AG04450 (cell line): ENCODE measurements at regions not wholly inside any gene's neighbourhood (a gene's known extent, or its start where the extent isn't known, plus 50 kb on each side); places are given as distances from the start of the nearest gene placed in this dataset.
"Not testable (repeated sequence)": the region's sequence is repeated elsewhere in the genome, so short reads cannot be mapped to it uniquely, and the experiment has no call there.

Experiments used
- CTCF ChIA-PET: fragments of 300-600, 350-600 bp; formaldehyde crosslinking; extraction: SDS; loops from one replicate; lab custom pipeline; 2022; ENCODE audit warnings: antibody characterized with exemption, inconsistent platforms; lab: Charles Lee
- POLR2A ChIA-PET: fragments of 350-600 bp; formaldehyde crosslinking; extraction: SDS; loops from one replicate; lab custom pipeline; 2021; ENCODE audit warnings: antibody characterized with exemption, inconsistent platforms; lab: Yijun Ruan, JAX
- DNase-seq: peaks from one replicate; pipeline ENCODE4 v3.0.0-alpha.2; 2011; ENCODE audit warnings: low read depth, low spot score
- H3K27ac ChIP-seq: one replicate; pipeline ENCODE4 v1.5.1; 2012; ENCODE audit warnings: low read depth, low read length, control low read depth
- H3K27me3 ChIP-seq: one replicate; pipeline ENCODE4 v1.6.0; 2012; ENCODE audit warnings: low read length; ENCODE audit not compliant: control insufficient read depth, insufficient read depth
- H3K4me3 ChIP-seq: 2 replicates; pipeline ENCODE4 v1.5.1; 2011; ENCODE audit warnings: mild to moderate bottlenecking, low read depth, low read length, control low read depth
- H3K9me3 ChIP-seq: 2 replicates; pipeline ENCODE4 v1.5.1; 2012; ENCODE audit warnings: low read length; ENCODE audit not compliant: control insufficient read depth, insufficient read depth
- CTCF ChIP-seq: IDR thresholded peaks from 2 replicates; pipeline ENCODE4 v1.5.1; 2011; ENCODE audit warnings: low read depth, low read length, control low read depth, inconsistent platforms

GRCh38 chr4:10388146-10388545, 69.1 kb downstream of the ZNF518B start:
- H3K27ac ChIP-seq, POLR2A ChIA-PET, CTCF ChIA-PET, H3K9me3 ChIP-seq, H3K4me3 ChIP-seq, DNase-seq, H3K27me3 ChIP-seq: not testable (repeated sequence)

DNA sequence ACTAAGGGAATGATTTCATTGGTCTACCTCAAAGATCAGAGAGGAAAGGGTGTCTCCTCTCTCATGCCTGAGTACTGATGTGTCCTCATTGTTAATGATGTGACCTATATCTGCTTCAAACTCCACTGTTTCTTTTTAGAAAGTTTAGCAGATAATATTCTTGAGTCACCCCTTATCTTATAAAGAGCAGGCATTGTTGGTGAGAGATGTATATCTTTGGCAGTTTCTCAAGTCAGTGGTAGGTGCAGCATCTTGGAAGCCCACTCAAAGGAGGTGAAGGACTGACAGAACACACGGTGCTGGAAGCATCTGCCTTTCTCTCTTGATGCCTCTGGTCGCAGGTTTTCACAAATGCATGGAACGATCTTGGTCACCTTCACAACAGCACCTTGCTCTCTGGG, 71.2 kb downstream of the ZNF518B start:
- TF ChIP-seq CTCF, result no peak
- Histone ChIP-seq H3K4me3 (no peak overlapping the region), H3K9me3 (no peaks in the 10 kb centered on the region), H3K27ac (no peak overlapping the region), H3K27me3 (no peaks in the 10 kb centered on the region)
- POLR2A ChIA-PET, result no interaction called here
- no peak for DNase-seq
- CTCF ChIA-PET, result no interaction called here

- no peak for DNase-seq
- H3K27ac ChIP-seq, result no peak overlapping the region
- H3K9me3 ChIP-seq, result no peaks in the 10 kb centered on the region
- no peaks in the 10 kb centered on the region for H3K27me3 ChIP-seq
- TF ChIP-seq CTCF, result no peak
- ChIA-PET CTCF (no interaction called here), POLR2A (no interaction called here)
- H3K4me3 ChIP-seq, result no peak overlapping the region
Observed at GRCh38 chr4:10384974-10385373, 72.3 kb downstream of the ZNF518B start.

GRCh38 chr4:10383417-10383816, 73.8 kb downstream of the ZNF518B start:
- POLR2A ChIA-PET, result no interaction called here
- Histone ChIP-seq H3K27ac (no peak overlapping the region), H3K4me3 (no peak overlapping the region), H3K27me3 (no peaks in the 10 kb centered on the region), H3K9me3 (no peaks in the 10 kb centered on the region)
- TF ChIP-seq CTCF, result no peak
- DNase-seq, result no peak
- CTCF ChIA-PET, result no interaction called here

DNA sequence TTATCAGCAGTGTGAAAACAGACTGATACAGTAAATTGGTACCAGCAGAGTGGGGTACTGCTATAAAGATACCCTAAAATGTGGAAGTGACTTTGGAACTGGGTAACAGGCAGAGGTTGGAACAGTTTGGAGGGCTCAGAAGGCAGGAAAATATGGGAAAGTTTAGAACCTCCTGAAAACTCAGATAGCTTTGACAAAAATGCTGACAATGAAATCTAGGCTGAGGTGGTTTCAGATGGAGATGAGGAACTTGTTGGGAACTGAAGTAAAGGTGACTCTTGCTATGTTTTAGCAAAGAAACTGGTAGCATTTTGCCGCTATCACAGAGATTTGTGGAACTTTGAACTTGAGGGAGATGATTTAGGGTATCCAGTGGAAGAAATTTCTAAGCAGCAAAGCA, 75.1 kb downstream of the ZNF518B start:
- H3K4me3 ChIP-seq, DNase-seq, H3K27ac ChIP-seq, POLR2A ChIA-PET, CTCF ChIA-PET, H3K9me3 ChIP-seq, H3K27me3 ChIP-seq: not testable (repeated sequence)

DNA sequence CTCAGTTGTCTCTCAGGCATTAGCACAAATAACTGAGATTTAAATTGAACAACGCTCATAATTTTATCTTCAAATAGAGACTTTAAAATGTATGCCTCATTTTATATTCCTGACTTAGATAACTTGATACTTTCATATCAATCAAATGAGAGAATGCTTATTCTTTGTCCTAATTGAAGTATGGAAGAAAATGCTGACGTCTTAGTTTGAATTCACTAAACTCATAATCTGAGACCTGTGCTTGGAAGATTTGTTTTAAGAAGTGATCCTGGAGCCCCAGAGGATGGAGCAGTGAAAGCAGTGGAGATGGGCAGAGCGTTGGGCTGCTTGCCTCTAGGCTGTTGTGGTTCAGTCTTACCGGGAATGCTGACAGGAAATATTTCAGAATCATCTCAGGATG, 76.1 kb downstream of the ZNF518B start:
- no peak for DNase-seq
- Histone ChIP-seq H3K4me3 (no peak overlapping the region), H3K27me3 (no peaks in the 10 kb centered on the region), H3K27ac (no peak overlapping the region), H3K9me3 (no peaks in the 10 kb centered on the region)
- ChIA-PET POLR2A (no interaction called here), CTCF (no interaction called here)
- TF ChIP-seq CTCF, result no peak
